ENCODE measurements at regions not wholly inside any gene's neighbourhood (a gene's known extent, or its start where the extent isn't known, plus 50 kb on each side); places are given as distances from the start of the nearest gene placed in this dataset.
"Not testable (repeated sequence)": the region's sequence is repeated elsewhere in the genome, so short reads cannot be mapped to it uniquely, and the experiment has no call there.

- no peak for DNase-seq
Observed at GRCh38 chr18:35770376-35771014, 189.0 kb downstream of the GALNT1 start.

- DNase-seq, result no peak
Observed at GRCh38 chr18:35771172-35771571, 189.6 kb downstream of the GALNT1 start.

- DNase-seq, result peak; percentile 18
Observed at GRCh38 chr18:35775887-35776286, 194.3 kb downstream of the GALNT1 start.

GRCh38 chr18:35776473-35776872 lies 194.9 kb downstream of the GALNT1 start:
- DNase-seq, result no peak

GRCh38 chr18:35777039-35777438 lies 195.4 kb upstream of the RMP24 start:
- no peak for DNase-seq

- DNase-seq, result no peak
Observed at GRCh38 chr18:35778850-35779627, 193.4 kb upstream of the RMP24 start.

GRCh38 chr18:35780937-35781336 lies 191.5 kb upstream of the RMP24 start:
- DNase-seq, result no peak

- no peak for DNase-seq
Observed at GRCh38 chr18:35782926-35783325, 189.6 kb upstream of the RMP24 start.

GRCh38 chr18:35786365-35787042 lies 186.0 kb upstream of the RMP24 start:
- DNase-seq, result no peak

GRCh38 chr18:35789543-35789942 lies 182.9 kb upstream of the RMP24 start:
- DNase-seq, result no peak

- DNase-seq, result no peak
Observed at GRCh38 chr18:35797948-35798347, 174.5 kb upstream of the RMP24 start.

- DNase-seq, result no peak
Observed at GRCh38 chr18:35803551-35803950, 168.9 kb upstream of the RMP24 start.

- DNase-seq, result peak; percentile 60
Observed at GRCh38 chr18:35804377-35804776, 168.1 kb upstream of the RMP24 start.

- no peak for DNase-seq
Observed at GRCh38 chr18:35807811-35808335, 164.6 kb upstream of the RMP24 start.

GRCh38 chr18:35808796-35809195 lies 163.7 kb upstream of the RMP24 start:
- DNase-seq, result no peak

- no peak for DNase-seq
Observed at GRCh38 chr18:35810520-35810919, 162.0 kb upstream of the RMP24 start.

- DNase-seq, result no peak
Observed at GRCh38 chr18:35811896-35812295, 160.6 kb upstream of the RMP24 start.

- not testable (repeated sequence) for DNase-seq
Observed at GRCh38 chr18:35815011-35815410, 157.5 kb upstream of the RMP24 start.

- DNase-seq, result no peak
Observed at GRCh38 chr18:35816003-35816402, 156.5 kb upstream of the RMP24 start.

- no peak for DNase-seq
Observed at GRCh38 chr18:35817604-35818352, 154.7 kb upstream of the RMP24 start.

GRCh38 chr18:35818353-35818667 lies 154.2 kb upstream of the RMP24 start:
- DNase-seq, result no peak

- no peak for DNase-seq
Observed at GRCh38 chr18:35822413-35822812, 150.1 kb upstream of the RMP24 start.

All from left kidney (tissue), 1 donor.